ENCODE measurements at regions not wholly inside any gene's neighbourhood (a gene's known extent, or its start where the extent isn't known, plus 50 kb on each side); places are given as distances from the start of the nearest gene placed in this dataset.

- TF ChIP-seq CTCF (IDR thresholded peaks at IDR 0.05; ENCODE audit: poor library complexity, severe bottlenecking) = no peak
- H3K4me3 ChIP-seq (ENCODE audit: severe bottlenecking) = no peak overlapping the region
- H3K27ac ChIP-seq (ENCODE audit: poor library complexity, severe bottlenecking) = no peak overlapping the region
- no peaks in the 10 kb centered on the region for H3K36me3 ChIP-seq (ENCODE audit: low read depth)
- no peaks in the 10 kb centered on the region for H3K27me3 ChIP-seq (ENCODE audit: insufficient read depth, poor library complexity, severe bottlenecking)
- no peaks in the 10 kb centered on the region for H3K4me1 ChIP-seq (ENCODE audit: insufficient read depth, poor library complexity, severe bottlenecking)
- no peaks in the 10 kb centered on the region for H3K9me3 ChIP-seq (ENCODE audit: severe bottlenecking)
- no peak for DNase-seq (ENCODE audit: low spot score)
- no peak for ATAC-seq (ENCODE audit: low read depth)
These were observed 269.9 kb downstream of the HLX start for GRCh38 chr1:221149111-221149510.

GRCh38 chr1:221149555-221150075 is 270.4 kb downstream of the HLX start:
- H3K36me3 ChIP-seq (ENCODE audit: low read depth) = no peaks in the 10 kb centered on the region
- H3K4me1 ChIP-seq (ENCODE audit: insufficient read depth, poor library complexity, severe bottlenecking) = no peaks in the 10 kb centered on the region
- ATAC-seq (ENCODE audit: low read depth) = no peak
- no peaks in the 10 kb centered on the region for H3K27me3 ChIP-seq (ENCODE audit: insufficient read depth, poor library complexity, severe bottlenecking)
- no peak overlapping the region for H3K4me3 ChIP-seq (ENCODE audit: severe bottlenecking)
- no peak for TF ChIP-seq CTCF (IDR thresholded peaks at IDR 0.05; ENCODE audit: poor library complexity, severe bottlenecking)
- no peaks in the 10 kb centered on the region for H3K9me3 ChIP-seq (ENCODE audit: severe bottlenecking)
- DNase-seq (ENCODE audit: low spot score) = no peak
- H3K27ac ChIP-seq (ENCODE audit: poor library complexity, severe bottlenecking) = no peak overlapping the region

- no peaks in the 10 kb centered on the region for H3K9me3 ChIP-seq (ENCODE audit: severe bottlenecking)
- no peak for TF ChIP-seq CTCF (IDR thresholded peaks at IDR 0.05; ENCODE audit: poor library complexity, severe bottlenecking)
- H3K27me3 ChIP-seq (ENCODE audit: insufficient read depth, poor library complexity, severe bottlenecking) = no peaks in the 10 kb centered on the region
- H3K36me3 ChIP-seq (ENCODE audit: low read depth) = no peaks in the 10 kb centered on the region
- H3K27ac ChIP-seq (ENCODE audit: poor library complexity, severe bottlenecking) = no peak overlapping the region
- H3K4me3 ChIP-seq (ENCODE audit: severe bottlenecking) = no peak overlapping the region
- ATAC-seq (ENCODE audit: low read depth) (no peak), DNase-seq (ENCODE audit: low spot score) (no peak)
- H3K4me1 ChIP-seq (ENCODE audit: insufficient read depth, poor library complexity, severe bottlenecking) = no peaks in the 10 kb centered on the region
These were observed 271.8 kb downstream of the HLX start for GRCh38 chr1:221150996-221151395.

GRCh38 chr1:221154932-221155331 is 275.7 kb downstream of the HLX start:
- no peak for ATAC-seq (ENCODE audit: low read depth)
- DNase-seq (ENCODE audit: low spot score) = no peak
- Histone ChIP-seq H3K27ac (ENCODE audit: poor library complexity, severe bottlenecking) (no peak overlapping the region), H3K36me3 (ENCODE audit: low read depth) (no peaks in the 10 kb centered on the region), H3K9me3 (ENCODE audit: severe bottlenecking) (no peaks in the 10 kb centered on the region), H3K27me3 (ENCODE audit: insufficient read depth, poor library complexity, severe bottlenecking) (no peaks in the 10 kb centered on the region), H3K4me1 (ENCODE audit: insufficient read depth, poor library complexity, severe bottlenecking) (no peaks in the 10 kb centered on the region), H3K4me3 (ENCODE audit: severe bottlenecking) (no peak overlapping the region)
- TF ChIP-seq CTCF (IDR thresholded peaks at IDR 0.05; ENCODE audit: poor library complexity, severe bottlenecking) = no peak

- Histone ChIP-seq H3K36me3 (ENCODE audit: low read depth) (no peaks in the 10 kb centered on the region), H3K9me3 (ENCODE audit: severe bottlenecking) (no peaks in the 10 kb centered on the region), H3K4me3 (ENCODE audit: severe bottlenecking) (no peak overlapping the region), H3K4me1 (ENCODE audit: insufficient read depth, poor library complexity, severe bottlenecking) (no peaks in the 10 kb centered on the region), H3K27ac (ENCODE audit: poor library complexity, severe bottlenecking) (no peak overlapping the region), H3K27me3 (ENCODE audit: insufficient read depth, poor library complexity, severe bottlenecking) (no peaks in the 10 kb centered on the region)
- no peak for TF ChIP-seq CTCF (IDR thresholded peaks at IDR 0.05; ENCODE audit: poor library complexity, severe bottlenecking)
- no peak for DNase-seq (ENCODE audit: low spot score)
- ATAC-seq (ENCODE audit: low read depth) = no peak
These were observed 278.0 kb downstream of the HLX start for GRCh38 chr1:221157026-221157761.

Data from RWPE2 (cell line).